ENCODE measurements at regions not wholly inside any gene's neighbourhood (a gene's known extent, or its start where the extent isn't known, plus 50 kb on each side); places are given as distances from the start of the nearest gene placed in this dataset.
"Not testable (repeated sequence)": the region's sequence is repeated elsewhere in the genome, so short reads cannot be mapped to it uniquely, and the experiment has no call there.

- H3K4me3 ChIP-seq (ENCODE audit: insufficient read depth, low read depth, low read length); H3K36me3 ChIP-seq (replicated peaks; ENCODE audit: control insufficient read depth, insufficient read depth, low read length): not testable (repeated sequence)
Measured at GRCh38 chr4:9110700-9111099, 59.5 kb upstream of the FAM90A26 start.

DNA sequence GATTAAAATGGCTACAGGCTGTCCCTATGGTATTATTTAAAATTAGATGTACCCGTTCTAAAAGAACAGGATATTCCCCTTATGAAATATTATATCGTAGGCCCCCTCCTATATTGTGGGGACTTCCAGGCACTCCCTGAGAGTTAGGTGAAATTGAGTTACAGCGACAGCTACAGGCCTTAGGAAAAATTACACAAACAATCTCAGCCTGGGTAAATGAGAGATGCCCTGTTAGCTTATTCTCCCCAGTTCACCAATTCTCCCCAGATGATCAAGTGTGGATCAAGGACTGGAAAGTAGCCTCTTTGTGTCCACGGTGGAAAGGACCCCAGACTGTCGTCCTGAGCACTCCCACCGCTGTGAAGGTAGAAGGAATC lies 67.1 kb upstream of the FAM90A26 start:
- H3K36me3 ChIP-seq (replicated peaks; ENCODE audit: control insufficient read depth, insufficient read depth, low read length); DNase-seq; H3K27me3 ChIP-seq (ENCODE audit: control insufficient read depth, insufficient read depth, low read length); H3K4me3 ChIP-seq (ENCODE audit: insufficient read depth, low read depth, low read length): not testable (repeated sequence)

More at GRCh38 chr4:9110700-9111099, 59.5 kb upstream of the FAM90A26 start:
- H3K27me3 ChIP-seq (ENCODE audit: control insufficient read depth, insufficient read depth, low read length); DNase-seq: not testable (repeated sequence)

DNA sequence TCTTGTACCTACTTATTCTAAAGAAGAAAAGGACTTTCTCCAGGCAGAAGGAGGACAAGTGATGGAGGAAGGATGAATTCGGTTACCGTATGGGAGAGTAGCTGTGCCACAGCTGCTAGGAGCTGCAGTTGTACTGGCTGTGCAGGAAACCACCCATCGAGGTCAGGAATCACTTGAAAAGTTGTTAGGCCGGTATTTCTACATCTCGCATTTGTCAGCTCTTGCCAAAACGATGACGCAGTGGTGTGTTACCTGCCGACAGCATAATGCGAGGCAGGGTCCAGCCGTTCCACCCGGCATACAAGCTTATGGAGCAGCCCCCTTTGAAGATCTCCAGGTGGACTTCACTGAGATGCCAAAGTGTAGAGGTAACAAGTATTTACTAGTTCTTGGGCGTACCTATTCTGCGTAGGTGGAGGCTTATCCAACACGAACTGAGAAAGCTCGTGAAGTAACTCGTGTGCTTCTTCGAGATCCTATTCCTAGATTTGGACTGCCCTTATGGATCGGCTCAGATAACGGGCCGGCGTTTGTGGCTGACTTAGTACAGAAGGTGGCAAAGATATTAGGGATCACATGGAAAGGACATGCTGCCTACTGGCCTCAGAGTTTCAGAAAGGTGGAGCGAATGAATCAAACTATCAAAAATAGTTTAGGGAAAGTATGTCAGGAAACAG lies 67.6 kb upstream of the FAM90A26 start:
- DNase-seq; H3K36me3 ChIP-seq (replicated peaks; ENCODE audit: control insufficient read depth, insufficient read depth, low read length); H3K4me3 ChIP-seq (ENCODE audit: insufficient read depth, low read depth, low read length): not testable (repeated sequence)

DNA sequence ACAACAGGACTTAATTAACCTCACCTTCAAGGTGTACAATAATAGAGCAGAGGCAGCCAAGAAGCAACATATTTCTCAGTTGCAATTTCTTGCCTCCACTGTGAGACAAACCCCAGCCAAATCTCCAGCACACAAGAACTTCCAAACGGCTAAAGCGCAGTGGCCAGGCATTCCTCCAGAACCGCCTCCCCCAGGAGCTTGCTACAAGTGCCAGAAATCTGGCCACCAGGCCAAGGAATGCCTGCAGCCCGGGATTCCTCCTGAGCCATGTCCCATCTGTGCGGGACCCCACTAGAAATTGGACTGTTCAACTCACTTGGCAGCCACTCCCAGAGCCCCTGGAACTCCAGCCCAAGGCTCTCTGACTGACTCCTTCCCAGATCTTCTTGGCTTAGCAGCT lies 73.9 kb upstream of the FAM90A26 start:
- H3K4me3 ChIP-seq (ENCODE audit: insufficient read depth, low read depth, low read length); H3K27me3 ChIP-seq (ENCODE audit: control insufficient read depth, insufficient read depth, low read length); H3K36me3 ChIP-seq (replicated peaks; ENCODE audit: control insufficient read depth, insufficient read depth, low read length); DNase-seq: not testable (repeated sequence)

More for the DNA sequence above, 67.6 kb upstream of the FAM90A26 start:
- not testable (repeated sequence) for H3K27me3 ChIP-seq (ENCODE audit: control insufficient read depth, insufficient read depth, low read length)

DNA sequence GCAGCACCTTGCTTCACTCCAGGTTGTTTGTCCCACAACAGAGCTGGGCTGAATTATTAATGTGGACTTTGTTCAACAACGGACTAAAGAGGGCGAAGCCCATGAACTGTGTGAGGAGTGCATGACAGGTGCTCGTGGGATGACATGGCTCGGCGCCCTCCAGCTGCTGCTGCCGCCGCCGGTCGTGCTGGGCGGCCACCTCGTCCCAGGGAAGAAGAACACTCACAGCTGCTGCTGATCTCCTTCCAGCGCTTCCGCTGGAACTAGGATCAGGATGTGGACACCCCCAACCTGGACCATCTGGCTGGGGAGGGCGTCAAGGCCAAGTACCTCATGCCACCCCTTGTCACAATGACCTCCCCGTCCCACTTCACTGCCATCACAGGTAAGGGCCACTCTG lies 91.4 kb upstream of the FAM90A26 start:
- H3K4me3 ChIP-seq (ENCODE audit: insufficient read depth, low read depth, low read length); H3K36me3 ChIP-seq (replicated peaks; ENCODE audit: control insufficient read depth, insufficient read depth, low read length); DNase-seq; H3K27me3 ChIP-seq (ENCODE audit: control insufficient read depth, insufficient read depth, low read length): not testable (repeated sequence)

- DNase-seq; H3K4me3 ChIP-seq (ENCODE audit: insufficient read depth, low read depth, low read length); H3K27me3 ChIP-seq (ENCODE audit: control insufficient read depth, insufficient read depth, low read length); H3K36me3 ChIP-seq (replicated peaks; ENCODE audit: control insufficient read depth, insufficient read depth, low read length): not testable (repeated sequence)
Measured at GRCh38 chr4:9076974-9077373, 93.2 kb upstream of the FAM90A26 start.

DNA sequence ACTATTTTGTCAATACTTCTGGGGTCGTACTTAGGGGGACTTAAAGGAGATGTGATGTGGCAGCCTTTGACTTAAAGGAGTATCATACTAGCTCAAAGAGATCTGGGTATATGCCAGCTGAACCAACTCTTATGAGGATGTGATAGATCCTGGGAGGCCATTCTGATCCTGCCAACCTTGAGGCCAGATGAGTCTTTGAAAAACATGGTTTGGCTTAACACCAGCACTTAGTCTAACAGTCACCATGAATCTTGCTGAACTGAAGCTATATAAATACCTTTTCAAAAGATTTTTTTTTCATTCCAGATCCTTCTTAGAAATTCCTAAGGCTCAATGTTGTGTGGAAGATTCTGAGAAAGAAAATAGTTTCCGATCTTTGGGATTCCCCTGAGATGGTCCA lies 93.7 kb upstream of the FAM90A26 start:
- not testable (repeated sequence) for H3K36me3 ChIP-seq (replicated peaks; ENCODE audit: control insufficient read depth, insufficient read depth, low read length); H3K27me3 ChIP-seq (ENCODE audit: control insufficient read depth, insufficient read depth, low read length); DNase-seq; H3K4me3 ChIP-seq (ENCODE audit: insufficient read depth, low read depth, low read length)

DNA sequence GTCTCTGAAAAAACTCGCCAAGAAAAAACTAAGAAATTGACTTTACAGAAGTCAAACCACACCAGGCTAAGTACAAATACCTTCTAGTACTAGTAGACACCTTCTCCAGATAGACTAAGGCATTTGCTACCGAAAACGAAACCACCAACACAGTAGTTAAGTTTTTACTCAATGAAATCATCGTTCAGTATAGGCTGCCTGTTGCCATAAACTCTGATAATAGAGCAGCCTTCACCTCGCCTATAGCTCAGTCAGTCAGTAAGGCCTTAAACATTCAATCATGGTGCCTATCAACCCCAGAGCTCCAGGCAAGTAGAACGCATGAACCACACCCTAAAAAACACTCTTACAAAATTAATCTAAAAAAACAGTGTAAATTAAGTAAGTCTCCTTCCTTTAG lies 96.8 kb upstream of the FAM90A26 start:
- not testable (repeated sequence) for DNase-seq; H3K4me3 ChIP-seq (ENCODE audit: insufficient read depth, low read depth, low read length); H3K27me3 ChIP-seq (ENCODE audit: control insufficient read depth, insufficient read depth, low read length); H3K36me3 ChIP-seq (replicated peaks; ENCODE audit: control insufficient read depth, insufficient read depth, low read length)

- DNase-seq; H3K27me3 ChIP-seq (ENCODE audit: control insufficient read depth, insufficient read depth, low read length); H3K4me3 ChIP-seq (ENCODE audit: insufficient read depth, low read depth, low read length); H3K36me3 ChIP-seq (replicated peaks; ENCODE audit: control insufficient read depth, insufficient read depth, low read length): not testable (repeated sequence)
Measured at GRCh38 chr4:9072521-9073220, 97.5 kb upstream of the FAM90A26 start.

DNA sequence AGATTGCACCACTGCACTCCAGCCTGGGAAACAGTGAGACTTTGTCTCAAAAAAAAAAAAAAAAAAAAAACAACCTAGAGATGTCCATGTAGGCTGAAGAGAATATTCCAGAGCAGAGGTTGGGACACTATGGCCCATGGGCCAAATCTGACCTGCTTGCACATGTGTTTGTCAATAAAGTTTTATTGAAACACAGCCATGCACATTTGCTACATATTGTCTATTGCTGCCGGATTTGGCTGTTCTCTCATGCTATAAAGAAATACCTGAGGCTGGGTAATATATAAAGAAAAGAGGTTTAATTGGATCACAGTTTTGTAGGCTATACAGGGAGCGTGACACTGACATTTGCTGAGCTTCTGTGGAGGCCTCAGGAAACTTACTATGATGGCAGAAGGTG lies 102.3 kb upstream of the FAM90A26 start:
- H3K4me3 ChIP-seq (ENCODE audit: insufficient read depth, low read depth, low read length); DNase-seq; H3K27me3 ChIP-seq (ENCODE audit: control insufficient read depth, insufficient read depth, low read length); H3K36me3 ChIP-seq (replicated peaks; ENCODE audit: control insufficient read depth, insufficient read depth, low read length): not testable (repeated sequence)

- H3K4me3 ChIP-seq (ENCODE audit: insufficient read depth, low read depth, low read length); H3K27me3 ChIP-seq (ENCODE audit: control insufficient read depth, insufficient read depth, low read length); DNase-seq: not testable (repeated sequence)
Measured at GRCh38 chr4:9063612-9064011, 106.6 kb upstream of the FAM90A26 start.

GRCh38 chr4:9024866-9025265 lies 145.3 kb upstream of the FAM90A26 start:
- not testable (repeated sequence) for H3K27me3 ChIP-seq (ENCODE audit: control insufficient read depth, insufficient read depth, low read length); H3K4me3 ChIP-seq (ENCODE audit: insufficient read depth, low read depth, low read length); DNase-seq; H3K36me3 ChIP-seq (replicated peaks; ENCODE audit: control insufficient read depth, insufficient read depth, low read length)

More at GRCh38 chr4:9063612-9064011, 106.6 kb upstream of the FAM90A26 start:
- H3K36me3 ChIP-seq (replicated peaks; ENCODE audit: control insufficient read depth, insufficient read depth, low read length), result not testable (repeated sequence)

DNA sequence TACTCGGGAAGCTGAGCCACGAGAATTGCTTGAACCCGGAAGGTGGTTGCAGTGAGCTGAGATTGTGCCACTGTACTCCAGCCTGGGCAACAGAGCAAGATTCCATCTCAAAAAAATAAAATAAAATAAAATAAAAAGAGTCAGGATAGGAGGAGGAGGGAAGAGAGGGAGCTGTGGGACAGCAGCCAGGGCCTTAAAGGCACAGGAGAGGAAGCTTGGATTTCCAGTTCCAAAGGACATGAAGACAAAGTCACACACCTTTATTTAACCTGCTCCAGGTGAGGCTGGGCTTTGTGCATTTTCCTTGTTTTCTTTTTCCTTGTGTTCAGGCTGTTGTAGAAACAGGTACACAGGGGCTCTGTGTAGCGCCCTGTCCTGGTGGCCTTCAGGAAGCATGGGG lies 138.2 kb upstream of the HMX1 start:
- H3K4me3 ChIP-seq (ENCODE audit: insufficient read depth, low read depth, low read length); H3K27me3 ChIP-seq (ENCODE audit: control insufficient read depth, insufficient read depth, low read length); DNase-seq; H3K36me3 ChIP-seq (replicated peaks; ENCODE audit: control insufficient read depth, insufficient read depth, low read length): not testable (repeated sequence)

GRCh38 chr4:9008407-9008806 lies 136.8 kb upstream of the HMX1 start:
- H3K4me3 ChIP-seq (ENCODE audit: insufficient read depth, low read depth, low read length); H3K27me3 ChIP-seq (ENCODE audit: control insufficient read depth, insufficient read depth, low read length); H3K36me3 ChIP-seq (replicated peaks; ENCODE audit: control insufficient read depth, insufficient read depth, low read length); DNase-seq: not testable (repeated sequence)

GRCh38 chr4:9001153-9001552 lies 129.5 kb upstream of the HMX1 start:
- H3K27me3 ChIP-seq (ENCODE audit: control insufficient read depth, insufficient read depth, low read length), result peaks cover 16% of the 10 kb centered on the region

More at GRCh38 chr4:9001153-9001552, 129.5 kb upstream of the HMX1 start:
- H3K36me3 ChIP-seq (replicated peaks; ENCODE audit: control insufficient read depth, insufficient read depth, low read length), result not testable (repeated sequence)
- DNase-seq, result peak; percentile 29
- H3K4me3 ChIP-seq (ENCODE audit: insufficient read depth, low read depth, low read length), result peak overlapping the region; percentile 16
